HG02763 (cell line): ENCODE measurements at regions not wholly inside any gene's neighbourhood (a gene's known extent, or its start where the extent isn't known, plus 50 kb on each side); places are given as distances from the start of the nearest gene placed in this dataset.
"Not testable (repeated sequence)": the region's sequence is repeated elsewhere in the genome, so short reads cannot be mapped to it uniquely, and the experiment has no call there.

ENCODE experiments used
- ATAC-seq: cut with Tn5 transposase; IDR thresholded peaks from one replicate; pipeline ENCODE4 v1.9.1; 2021; ENCODE audit warnings: mild to moderate bottlenecking, moderate library complexity; ENCODE audit not compliant: unreplicated experiment

DNA sequence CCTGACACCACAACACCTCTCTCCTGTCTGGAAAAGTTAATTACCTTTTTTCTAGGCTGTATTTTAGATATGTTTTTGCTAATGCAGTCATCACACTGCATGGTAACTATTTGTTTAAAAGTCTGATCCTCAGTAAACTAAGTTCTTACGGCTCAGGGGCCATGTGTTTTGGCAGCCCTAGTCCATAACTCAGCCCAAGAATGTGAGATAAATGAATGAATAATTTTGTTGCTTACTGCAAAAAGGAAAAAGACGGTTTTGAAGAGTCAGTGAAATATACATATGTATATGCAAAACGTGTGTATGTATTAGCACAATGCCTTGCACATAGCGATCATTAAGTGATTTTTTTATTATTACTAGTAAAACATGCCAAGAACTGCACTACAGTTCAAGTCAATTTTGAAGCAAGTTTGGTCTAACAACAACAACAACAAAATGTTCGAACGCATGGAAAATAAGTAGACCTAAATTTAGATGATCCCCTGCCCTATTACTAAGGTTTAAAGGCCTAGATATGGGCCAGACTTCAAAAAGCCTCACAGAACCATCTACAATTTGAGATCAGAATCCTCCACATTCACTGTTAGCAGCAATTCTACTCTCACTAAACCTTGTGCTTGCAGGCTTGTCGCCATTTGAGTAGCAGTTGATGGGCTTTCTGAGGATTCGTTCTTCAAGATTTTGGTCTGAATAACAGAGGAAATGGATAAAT is 140.0 kb downstream of the NDUFA12 start:
- ATAC-seq: no peak

DNA sequence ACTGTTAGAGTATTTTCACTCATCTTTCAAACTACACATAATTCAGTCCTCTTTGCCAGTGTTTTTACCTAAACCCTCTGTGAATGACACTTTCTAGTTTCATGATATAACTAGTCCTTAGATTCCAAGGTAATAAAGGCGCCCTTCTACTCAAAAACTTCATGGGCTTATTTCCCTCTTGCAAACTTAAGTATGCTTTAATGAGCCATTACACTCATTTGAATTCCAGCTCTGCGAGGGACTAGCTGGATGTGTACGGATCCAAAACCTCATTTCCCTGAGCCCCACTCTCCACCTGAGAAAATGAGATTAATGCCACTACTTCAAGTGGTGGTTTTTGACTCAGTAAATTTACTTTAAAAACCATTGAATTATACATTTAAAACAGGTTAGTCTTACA is 141.1 kb downstream of the NDUFA12 start:
- no peak for ATAC-seq

DNA sequence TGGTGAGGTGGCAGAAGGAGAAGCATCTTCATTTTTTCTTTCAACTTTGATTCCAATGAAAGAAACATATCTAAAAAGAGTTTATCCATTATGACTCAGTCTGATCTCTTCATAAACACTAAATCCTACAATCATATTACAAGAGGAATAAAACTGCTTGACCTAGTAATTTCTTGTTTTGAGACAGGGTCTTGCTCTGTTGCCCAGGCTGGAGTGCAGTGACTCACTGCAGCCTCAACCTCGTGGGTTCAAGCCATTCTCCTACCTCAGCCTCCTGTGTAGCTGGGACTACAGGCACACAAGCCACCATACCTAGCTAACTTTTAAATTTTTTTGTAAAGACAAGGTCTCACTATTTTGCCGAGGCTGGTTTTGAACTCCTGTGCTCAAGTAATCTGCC is 147.2 kb downstream of the NDUFA12 start:
- no peak for ATAC-seq

DNA sequence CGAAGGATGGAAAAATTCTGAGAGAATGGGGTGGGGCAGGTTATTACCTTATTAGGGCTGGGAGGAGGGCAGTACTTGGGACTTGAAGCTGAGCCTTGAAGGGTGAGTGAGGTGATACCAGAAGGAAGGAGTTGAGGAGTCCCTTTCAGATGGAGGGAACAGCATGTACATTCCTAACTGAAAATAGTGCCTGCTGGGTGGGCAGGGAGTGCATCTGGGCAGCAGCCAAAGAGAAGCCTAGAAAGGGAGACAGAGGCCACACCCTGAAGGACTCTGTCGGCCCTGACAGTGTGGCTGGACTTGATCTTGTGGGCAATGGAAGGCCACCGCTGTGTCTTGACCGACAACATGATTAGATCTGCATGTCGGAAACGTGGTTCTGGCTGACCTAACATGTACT is 147.6 kb downstream of the NDUFA12 start:
- no peak for ATAC-seq

DNA sequence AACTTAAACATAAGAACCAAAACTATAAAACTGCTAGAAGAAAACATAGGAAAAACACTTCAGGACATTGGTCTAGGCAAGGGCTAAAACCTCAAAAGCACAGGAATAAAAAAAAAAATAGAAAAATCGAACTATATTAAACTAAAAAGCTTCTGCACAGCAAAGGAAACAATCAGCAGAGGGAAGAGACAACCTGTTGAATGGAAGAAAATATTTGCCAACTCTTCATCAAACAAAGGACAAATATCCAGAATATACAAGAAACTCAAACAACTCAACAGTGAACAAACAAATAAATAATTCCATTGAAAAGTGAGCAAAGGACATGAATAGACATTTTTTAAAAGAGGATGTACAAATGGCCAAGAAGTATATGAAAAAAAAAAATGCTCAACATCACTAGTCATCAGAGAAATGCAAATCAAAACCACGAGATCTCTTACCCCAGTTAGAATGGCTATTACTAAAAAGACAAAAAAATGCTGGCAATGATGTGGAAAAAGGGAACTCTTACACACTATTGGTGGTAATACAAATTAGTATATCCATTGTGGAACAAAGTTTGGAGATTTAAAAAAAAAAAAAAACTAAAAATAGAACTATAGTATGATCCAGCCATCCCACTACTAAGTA is 152.0 kb downstream of the NDUFA12 start:
- no peak for ATAC-seq

DNA sequence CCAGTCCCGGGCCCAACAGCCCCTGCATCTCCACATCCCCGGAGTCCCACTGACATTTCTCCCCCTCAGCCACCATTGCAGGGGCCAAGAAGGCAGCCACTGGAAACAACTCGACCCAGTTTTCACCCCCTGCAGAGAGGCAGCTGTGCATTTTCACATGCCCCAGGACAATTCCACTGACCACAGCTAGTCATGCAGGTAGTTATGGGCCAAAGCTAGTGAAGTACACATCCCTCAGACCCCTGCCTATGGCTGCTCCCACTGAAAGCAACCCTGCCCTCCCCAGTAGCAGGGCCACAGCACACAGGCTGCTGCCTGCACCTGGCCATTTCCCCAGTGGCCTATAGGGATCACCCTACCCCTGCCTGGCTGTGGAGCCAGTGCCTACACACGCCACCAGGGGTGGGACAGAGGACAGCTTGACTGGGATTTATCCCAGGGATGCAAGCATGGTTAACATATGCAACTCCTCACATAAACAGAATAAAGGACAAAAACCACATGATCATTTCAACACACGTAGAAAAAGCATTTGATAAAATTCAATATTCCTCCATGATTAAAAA is 154.0 kb downstream of the NDUFA12 start:
- no peak for ATAC-seq

DNA sequence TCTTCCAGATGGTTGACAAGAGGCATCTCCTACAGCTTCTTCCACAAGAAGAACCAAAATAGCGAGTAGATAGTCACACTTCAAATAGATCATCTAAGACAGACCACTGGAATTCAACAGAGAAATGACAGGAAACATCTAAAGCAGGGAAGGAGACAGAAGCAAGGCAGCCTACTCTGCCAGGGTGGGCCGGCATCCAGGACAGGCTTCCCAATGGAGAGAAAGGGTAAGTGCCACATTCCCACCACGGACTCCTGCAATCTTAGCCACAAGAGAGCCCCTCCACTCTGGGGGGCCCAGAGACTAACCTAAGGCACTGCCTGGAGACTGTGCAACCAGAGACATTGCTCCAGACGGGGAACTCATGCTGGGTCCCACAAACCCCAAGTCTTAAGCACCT is 154.5 kb downstream of the NDUFA12 start:
- ATAC-seq: no peak

DNA sequence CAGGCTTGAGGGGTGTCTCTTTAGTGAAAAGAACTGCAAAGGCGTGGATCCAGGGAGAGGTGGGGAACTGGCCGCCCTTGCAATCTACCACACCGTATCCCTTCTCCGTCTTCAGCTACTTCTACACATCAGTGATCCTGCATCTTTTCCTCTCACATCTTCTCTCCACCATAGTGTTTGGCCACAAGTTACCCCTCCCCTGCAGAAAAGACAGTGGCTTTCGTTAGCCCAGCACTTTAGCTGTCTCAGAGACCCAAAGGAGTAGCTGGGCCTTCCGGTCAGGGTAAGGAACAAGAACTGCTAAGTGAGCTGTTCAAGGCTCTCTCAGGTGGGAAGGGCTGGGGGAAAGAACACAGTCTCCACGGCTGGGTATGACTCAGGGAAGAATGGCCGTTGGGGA is 158.4 kb downstream of the NDUFA12 start:
- no peak for ATAC-seq

DNA sequence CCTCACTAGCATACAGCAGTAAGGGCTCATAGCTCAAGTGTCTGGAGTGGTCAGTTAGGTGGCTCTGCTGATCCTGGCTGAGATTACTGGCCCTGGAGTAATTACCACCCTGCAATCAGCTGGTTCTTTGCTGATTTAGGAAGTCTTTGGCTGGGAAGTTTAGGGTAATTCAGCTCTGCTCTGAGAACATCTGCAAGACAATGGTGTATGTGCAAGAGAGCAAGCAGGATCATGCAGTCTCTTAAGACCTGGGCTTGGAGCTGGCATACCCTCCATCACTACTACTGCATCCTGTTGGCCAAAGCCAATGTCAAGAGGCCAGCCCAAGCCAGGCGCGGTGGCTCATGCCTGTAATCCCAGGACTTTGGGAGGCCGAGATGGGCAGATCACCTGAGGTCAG is 159.0 kb downstream of the NDUFA12 start:
- no peak for ATAC-seq

DNA sequence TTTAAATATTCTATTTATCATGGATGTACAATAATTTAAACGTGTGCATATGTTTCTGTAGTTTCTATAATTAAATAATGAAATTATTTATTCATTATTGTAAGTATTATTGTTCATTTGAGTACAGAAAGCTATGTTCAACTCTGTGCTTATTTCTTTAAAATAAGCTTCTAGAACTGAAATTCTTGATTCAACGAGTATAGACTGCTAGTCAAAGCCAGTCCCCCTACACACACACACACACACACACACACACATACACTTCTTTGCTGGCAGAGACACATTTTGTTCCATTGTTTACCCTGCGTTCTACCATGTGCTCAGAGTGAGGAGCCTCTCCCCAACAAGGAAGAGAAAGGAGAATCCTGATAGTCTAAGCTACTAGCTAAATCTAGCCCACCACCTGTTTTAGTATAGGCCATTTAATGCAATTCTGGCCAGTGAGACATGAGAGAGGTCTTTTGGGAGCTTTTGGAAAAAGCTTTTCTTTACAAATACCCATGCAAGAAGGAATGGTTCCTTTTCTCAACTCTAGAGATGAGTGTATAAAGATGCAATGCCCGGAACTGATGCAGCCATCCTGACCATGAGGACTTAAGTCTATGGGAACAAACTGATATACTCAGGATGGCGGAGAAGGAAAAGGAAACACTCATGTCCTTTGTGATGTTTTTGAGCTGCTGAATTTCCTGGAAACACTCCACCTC is 161.4 kb downstream of the NDUFA12 start:
- ATAC-seq: no peak

DNA sequence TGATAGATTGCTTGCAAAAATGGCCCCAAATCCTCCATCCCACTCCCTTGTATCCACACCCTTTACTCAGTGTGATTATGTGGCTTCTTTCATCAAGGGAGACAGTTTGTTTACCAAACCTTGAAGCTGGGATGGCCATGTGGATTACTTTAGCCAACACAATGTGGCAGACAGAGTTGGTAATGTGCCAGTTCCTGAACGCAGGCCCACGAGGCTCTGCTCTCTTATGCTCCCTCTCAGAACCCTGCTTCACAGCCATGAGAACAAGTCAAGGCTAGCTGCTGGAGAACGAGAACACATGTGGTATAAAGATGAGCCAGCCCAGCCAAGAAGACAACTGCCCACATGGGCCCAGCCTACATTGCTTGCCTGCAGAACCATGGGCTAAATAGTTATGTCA is 162.3 kb downstream of the NDUFA12 start:
- ATAC-seq: no peak

DNA sequence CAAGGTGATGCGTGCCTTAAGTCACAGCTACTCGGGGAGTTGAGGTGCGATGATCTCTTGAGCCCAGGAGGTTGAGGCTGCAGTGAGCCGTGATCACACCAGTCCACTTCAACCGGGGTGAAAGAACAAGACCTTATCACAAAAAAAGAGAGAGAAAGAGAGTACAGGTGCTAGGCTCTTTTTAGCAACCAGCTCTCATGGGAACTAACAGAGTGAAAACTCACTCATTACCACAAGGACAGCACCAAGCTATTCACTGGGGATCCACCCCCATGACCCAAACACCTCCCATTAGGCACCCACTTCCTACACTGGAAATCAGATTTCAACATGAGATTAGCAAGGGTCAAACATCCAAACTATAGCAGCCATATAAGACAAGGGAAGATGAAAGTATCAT is 164.2 kb downstream of the NDUFA12 start:
- ATAC-seq: peak; percentile 79

DNA sequence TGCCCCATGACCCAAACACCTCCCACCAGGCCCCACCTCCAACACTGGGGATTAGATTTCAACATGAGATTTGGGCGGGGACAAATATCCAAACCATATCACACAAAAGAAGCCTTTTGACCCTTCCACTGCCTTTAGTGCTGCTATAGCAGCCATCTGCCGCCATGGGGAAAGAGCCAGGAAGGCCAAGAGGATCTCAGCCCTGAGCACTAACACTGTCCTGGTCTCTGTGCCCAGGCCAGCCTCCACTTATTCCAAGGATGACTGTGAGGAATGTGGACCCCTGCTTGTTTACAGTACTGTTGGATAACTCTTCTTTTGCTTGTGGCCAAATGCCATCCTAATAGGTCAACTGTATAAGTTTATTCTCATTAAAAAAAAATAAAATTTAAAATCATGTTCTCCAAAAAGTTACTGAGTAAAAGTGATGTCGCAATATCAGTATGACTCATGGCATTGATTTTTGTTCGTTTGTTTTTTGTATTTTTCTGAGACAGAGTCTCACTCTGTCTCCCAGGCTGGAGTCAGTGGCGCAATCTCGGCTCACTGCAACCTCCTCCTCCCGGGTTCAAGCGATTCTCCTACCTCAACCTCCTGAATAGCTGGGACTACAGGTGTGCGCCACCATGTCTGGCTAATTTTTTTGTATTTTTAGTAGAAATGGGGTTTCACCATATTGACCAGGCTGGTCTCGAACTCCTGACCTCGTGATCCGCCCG is 166.4 kb downstream of the NDUFA12 start:
- ATAC-seq: not testable (repeated sequence)

DNA sequence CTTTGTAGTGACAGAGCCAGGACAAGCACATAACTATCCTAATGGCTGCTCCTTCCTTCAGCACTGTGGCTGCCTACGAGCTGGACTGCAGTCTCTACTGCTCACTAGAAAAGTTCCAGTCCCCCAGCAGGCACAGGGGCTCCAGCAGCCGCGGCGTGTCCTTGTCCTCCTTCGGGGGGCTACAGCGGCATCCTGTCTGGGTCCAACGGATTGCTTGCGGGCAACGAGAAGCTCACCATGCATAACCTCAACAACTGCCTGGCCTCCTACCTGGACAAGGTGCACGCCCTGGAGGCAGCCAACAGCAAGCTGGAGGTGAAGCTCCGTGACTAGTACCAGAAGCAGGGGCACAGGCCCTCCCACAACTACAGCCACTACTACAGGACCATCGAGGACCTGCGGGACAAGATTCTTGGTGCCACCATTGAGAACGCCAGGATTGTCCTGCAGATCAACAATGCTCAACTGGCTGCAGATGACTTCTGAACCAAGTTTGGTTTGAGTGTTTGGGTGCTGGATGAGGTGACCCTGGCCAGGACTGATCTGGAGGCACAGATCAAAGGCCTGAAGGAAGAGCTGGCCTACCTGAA is 169.4 kb downstream of the NDUFA12 start:
- no peak for ATAC-seq

DNA sequence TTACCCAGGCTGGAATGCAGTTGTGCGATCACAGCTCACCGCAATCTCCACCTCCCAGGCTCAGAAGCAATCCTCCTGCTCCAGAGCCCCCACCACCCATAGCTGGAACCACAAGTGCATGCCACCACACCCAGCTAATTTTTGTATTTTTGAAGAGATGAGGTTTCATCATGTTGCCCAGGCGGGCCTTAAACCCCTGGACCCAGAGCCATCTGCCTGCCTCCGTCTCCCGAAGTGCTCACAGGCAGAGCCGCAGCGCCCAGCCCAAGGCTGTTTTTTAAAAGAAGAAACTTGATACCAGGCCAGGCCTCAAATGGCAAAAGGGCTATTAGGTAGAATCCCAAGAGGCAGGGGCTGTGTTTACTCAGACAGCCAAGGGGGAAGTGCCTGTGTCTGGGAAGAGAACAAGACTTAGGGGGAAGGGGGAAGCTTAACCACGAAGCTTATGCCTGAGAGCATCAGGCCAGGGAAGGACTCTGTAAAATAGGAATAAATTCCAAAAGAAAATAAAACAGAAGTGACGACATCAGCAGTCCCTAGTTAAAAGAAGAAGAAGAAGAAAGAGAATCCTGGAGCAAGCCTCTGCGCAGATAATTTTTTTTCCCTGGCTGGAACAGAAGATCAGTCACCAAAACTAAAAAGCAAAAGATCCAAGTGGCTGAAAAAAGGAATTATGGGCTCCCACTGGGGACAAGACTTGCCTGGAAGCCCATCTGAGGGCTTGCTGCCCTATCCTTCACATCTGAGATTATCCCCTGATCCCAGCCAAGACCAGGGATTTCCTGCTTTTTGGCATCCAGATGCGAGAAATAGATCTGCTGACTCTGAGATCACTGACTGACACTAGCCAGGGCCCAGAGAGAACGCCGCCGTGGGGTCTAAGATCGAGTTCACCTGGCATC is 170.5 kb downstream of the NDUFA12 start:
- ATAC-seq: no peak

DNA sequence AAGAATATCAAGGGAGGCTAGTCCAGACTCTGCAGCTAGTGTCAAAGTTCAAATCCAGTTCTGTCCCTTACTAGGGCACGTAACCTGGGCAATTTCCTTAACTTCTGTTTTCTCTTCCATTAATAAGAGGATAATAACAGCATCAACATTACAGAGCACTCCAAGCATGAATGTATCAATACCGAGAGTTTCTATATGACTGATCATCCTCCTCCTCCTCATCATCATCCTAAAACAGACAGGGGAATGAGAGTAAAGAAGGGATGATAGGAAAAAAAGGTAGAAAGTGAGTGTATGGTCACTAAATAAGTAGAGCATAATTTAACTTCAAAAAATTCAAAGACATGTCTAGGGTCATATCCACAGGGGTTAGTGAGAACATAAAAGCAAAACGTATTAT is 171.4 kb downstream of the NDUFA12 start:
- ATAC-seq: no peak

DNA sequence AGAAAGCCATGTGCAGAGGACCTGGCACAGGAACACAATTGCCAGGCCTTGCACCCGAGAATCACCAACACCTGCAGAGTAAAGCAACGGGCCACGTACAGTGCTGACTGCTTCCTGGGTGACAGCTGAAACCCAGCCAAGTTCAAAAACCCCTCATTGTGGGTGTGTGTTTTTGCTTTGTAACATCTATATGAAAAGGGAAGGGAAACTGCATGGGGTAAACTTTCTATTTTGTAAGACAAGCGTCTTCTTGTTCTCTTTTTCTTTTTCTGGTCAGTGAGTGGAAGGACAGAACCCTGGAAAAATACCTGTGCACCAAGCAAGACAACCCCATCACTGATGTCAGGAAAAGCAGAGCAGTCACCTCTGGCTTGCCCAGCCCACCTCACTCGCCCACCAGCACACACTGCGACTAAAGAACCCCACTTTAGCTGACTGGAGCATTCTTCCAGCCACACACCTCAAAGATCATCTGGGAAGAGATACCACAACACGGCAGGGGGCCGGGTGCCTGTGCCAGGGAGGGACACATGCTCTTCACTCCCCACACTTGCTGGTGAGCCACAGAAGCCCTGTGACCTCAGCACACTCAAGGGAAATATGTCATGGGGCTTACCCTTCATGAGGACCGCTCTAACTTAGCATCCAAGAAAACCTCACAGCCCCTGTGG is 172.3 kb downstream of the NDUFA12 start:
- peak; percentile 85 for ATAC-seq

DNA sequence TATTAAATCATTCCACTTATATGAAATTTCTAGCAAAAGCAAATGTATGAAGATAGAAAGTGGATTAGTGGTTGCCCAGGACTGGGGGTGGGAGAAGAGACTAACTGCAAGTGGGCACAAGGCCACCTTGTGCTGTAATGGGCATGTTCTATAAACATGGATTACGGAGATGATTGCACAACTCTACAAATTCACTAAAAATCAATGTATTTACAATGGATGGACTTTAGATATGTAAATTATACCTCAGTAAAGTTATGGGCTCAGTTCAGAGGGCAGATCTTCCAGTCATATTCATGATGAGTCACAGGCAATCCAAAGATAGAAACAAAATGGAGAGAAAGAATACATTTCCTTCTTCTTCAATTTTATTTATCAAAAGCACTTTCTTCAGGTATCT is 173.9 kb downstream of the NDUFA12 start:
- ATAC-seq: no peak

DNA sequence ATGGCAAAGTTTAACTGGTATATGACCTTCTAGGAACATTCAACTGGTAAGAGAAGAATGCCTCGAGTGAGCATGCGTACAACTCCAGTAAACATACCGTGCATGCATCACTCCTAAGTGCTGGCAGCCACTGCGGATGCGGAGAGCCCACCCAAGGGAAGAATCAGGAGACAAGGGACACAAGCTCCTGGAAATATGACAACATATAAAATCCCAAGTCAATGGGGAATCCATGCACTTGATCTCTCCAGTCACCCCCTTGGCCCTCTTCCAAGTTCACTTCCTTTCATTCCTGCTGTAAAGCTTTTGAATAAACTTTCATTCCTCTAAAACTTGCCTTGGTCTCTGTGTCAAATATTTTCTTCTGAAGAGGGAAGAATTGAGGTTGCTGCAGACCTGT is 168.7 kb upstream of the TMCC3 start:
- ATAC-seq: no peak
